Gastroesophageal sphincter (tissue), 3 donors: ENCODE measurements at regions not wholly inside any gene's neighbourhood (a gene's known extent, or its start where the extent isn't known, plus 50 kb on each side); places are given as distances from the start of the nearest gene placed in this dataset.

Experiments used
- CTCF ChIP-seq, 4 experiments: fragments of 200-600 bp in 2 of 4; fragments of 450-650 bp in 2 of 4; sonication (generic) in 1 of 4; IDR thresholded peaks; one replicate each; pipeline ENCODE4 v1.5.1; 2017 to 2019; ENCODE audit warnings: antibody characterized with exemption in 4 of 4, mild to moderate bottlenecking in 2 of 4, moderate library complexity in 2 of 4
- EP300 ChIP-seq: sonication (generic); formaldehyde crosslinking; IDR thresholded peaks from one replicate; pipeline ENCODE4 v1.6.1; 2017; ENCODE audit warnings: antibody characterized with exemption, mild to moderate bottlenecking
- POLR2A ChIP-seq, 2 donors: fragments of 450-650 bp; IDR thresholded peaks; one replicate each; pipeline ENCODE4 v1.6.1; 2017; ENCODE audit warnings: antibody characterized with exemption in 2 of 2, mild to moderate bottlenecking in 2 of 2, moderate library complexity in 1 of 2
- POLR2AphosphoS5 ChIP-seq: sonication (generic); formaldehyde crosslinking; IDR thresholded peaks from one replicate; pipeline ENCODE4 v1.6.1; 2017; ENCODE audit warnings: antibody characterized with exemption

DNA sequence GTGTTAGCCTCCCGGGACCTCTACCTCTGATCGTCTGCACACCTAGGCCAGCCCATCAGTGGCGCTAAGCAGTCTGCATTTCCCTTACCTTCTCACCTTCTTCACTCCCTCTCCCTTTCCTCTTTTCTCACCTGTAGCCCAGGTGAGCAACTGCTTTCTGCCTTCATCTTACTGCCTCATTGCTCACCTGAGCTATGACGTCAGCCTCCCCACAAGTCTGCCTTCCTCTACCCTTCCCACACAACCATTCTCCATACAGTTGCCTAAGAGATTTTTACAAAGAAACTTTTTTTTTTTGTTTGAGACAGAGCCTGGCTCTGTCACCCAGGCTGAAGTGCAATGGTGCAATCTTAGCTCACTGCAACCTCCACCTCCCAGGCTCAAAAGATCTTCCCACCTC, 136.3 kb downstream of the BCOR start:
- TF ChIP-seq CTCF (IDR thresholded peaks at IDR 0.05) = no peak
- TF ChIP-seq POLR2A (IDR thresholded peaks at IDR 0.05) = no peak
- TF ChIP-seq POLR2AphosphoS5 = no peak
- TF ChIP-seq EP300 = no peak
